Activated CD4-positive, alpha-beta memory T cell treated with anti-CD3 and anti-CD28 coated beads, Interleukin-2, amount 10 ng/mL, durations not matched to agents 7 days and 5 days (primary cell): ENCODE measurements at regions not wholly inside any gene's neighbourhood (a gene's known extent, or its start where the extent isn't known, plus 50 kb on each side); places are given as distances from the start of the nearest gene placed in this dataset.

ENCODE experiments used
- CTCF ChIA-PET: fragments of 350-600 bp; sonication (Branson Sonifier 250); formaldehyde crosslinking; loops from one replicate; lab custom pipeline; 2021; ENCODE audit warnings: antibody characterized with exemption, inconsistent platforms; lab: Charles Lee
- POLR2A ChIA-PET: fragments of 350-600 bp; sonication (Branson Sonifier 250); formaldehyde crosslinking; loops from one replicate; lab custom pipeline; 2021; ENCODE audit warnings: antibody characterized with exemption; lab: Charles Lee
- DNase-seq: peaks from one replicate; pipeline ENCODE4 v3.0.0-alpha.2; 2020
- H3K27ac Mint-ChIP-seq: one replicate; pipeline ENCODE4 v1.8.0; 2021; ENCODE audit warnings: mild to moderate bottlenecking, mixed read lengths
- H3K27me3 Mint-ChIP-seq: one replicate; pipeline ENCODE4 v1.8.0; 2021; ENCODE audit warnings: mixed read lengths
- H3K36me3 Mint-ChIP-seq: one replicate; pipeline ENCODE4 v1.8.0; 2021; ENCODE audit warnings: low read depth, mixed read lengths
- H3K4me1 Mint-ChIP-seq: one replicate; pipeline ENCODE4 v1.8.0; 2021; ENCODE audit warnings: mixed read lengths
- H3K4me3 Mint-ChIP-seq: one replicate; pipeline ENCODE4 v1.8.0; 2021; ENCODE audit warnings: mild to moderate bottlenecking, mixed read lengths
- H3K9me3 Mint-ChIP-seq: one replicate; pipeline ENCODE4 v1.8.0; 2021; ENCODE audit warnings: mixed read lengths

- Mint-ChIP-seq H3K36me3 (no peaks in the 10 kb centered on the region), H3K27me3 (peaks cover 2% of the 10 kb centered on the region), H3K27ac (no peak overlapping the region), H3K4me1 (peaks cover 2% of the 10 kb centered on the region), H3K4me3 (no peak overlapping the region), H3K9me3 (no peaks in the 10 kb centered on the region)
- ChIA-PET CTCF (no interaction called here), POLR2A (no interaction called here)
- no peak for DNase-seq
Observed at GRCh38 chr4:159010563-159011260, 92.2 kb upstream of the RAPGEF2 start.

- Mint-ChIP-seq H3K27me3 (peaks cover 5% of the 10 kb centered on the region), H3K4me3 (no peak overlapping the region), H3K9me3 (no peaks in the 10 kb centered on the region), H3K27ac (no peak overlapping the region), H3K4me1 (no peaks in the 10 kb centered on the region), H3K36me3 (no peaks in the 10 kb centered on the region)
- DNase-seq: no peak
- CTCF ChIA-PET: interaction anchor here (0.8 to 0.9 kb wide), 2 partner anchors 14 to 77 kb away, joined by 3 read pairs; no protein-coding TSS in a partner anchor
- POLR2A ChIA-PET: no interaction called here
Observed at GRCh38 chr4:159012381-159012780, 90.5 kb upstream of the RAPGEF2 start.

GRCh38 chr4:159013692-159014091, 89.2 kb upstream of the RAPGEF2 start:
- Mint-ChIP-seq H3K4me1 (no peaks in the 10 kb centered on the region), H3K36me3 (no peaks in the 10 kb centered on the region), H3K9me3 (no peaks in the 10 kb centered on the region), H3K4me3 (no peak overlapping the region), H3K27me3 (peaks cover 6% of the 10 kb centered on the region), H3K27ac (no peak overlapping the region)
- no peak for DNase-seq
- ChIA-PET POLR2A (no interaction called here), CTCF (no interaction called here)

GRCh38 chr4:159014859-159015258, 88.0 kb upstream of the RAPGEF2 start:
- ChIA-PET CTCF (interaction anchor here (1.1 kb wide), 1 partner anchor 12 kb away, joined by 3 read pairs; no protein-coding TSS in a partner anchor), POLR2A (no interaction called here)
- H3K36me3 Mint-ChIP-seq: no peaks in the 10 kb centered on the region
- no peak overlapping the region for H3K27ac Mint-ChIP-seq
- DNase-seq: no peak
- H3K9me3 Mint-ChIP-seq: no peaks in the 10 kb centered on the region
- H3K27me3 Mint-ChIP-seq: peaks cover 11% of the 10 kb centered on the region
- H3K4me1 Mint-ChIP-seq: no peaks in the 10 kb centered on the region
- no peak overlapping the region for H3K4me3 Mint-ChIP-seq

- ChIA-PET POLR2A (no interaction called here), CTCF (no interaction called here)
- Mint-ChIP-seq H3K27ac (no peak overlapping the region), H3K9me3 (no peaks in the 10 kb centered on the region), H3K4me3 (no peak overlapping the region), H3K4me1 (no peaks in the 10 kb centered on the region), H3K27me3 (peaks cover 11% of the 10 kb centered on the region), H3K36me3 (no peaks in the 10 kb centered on the region)
- DNase-seq: no peak
Observed at GRCh38 chr4:159015841-159016240, 87.0 kb upstream of the RAPGEF2 start.

- no peaks in the 10 kb centered on the region for H3K4me1 Mint-ChIP-seq
- H3K27me3 Mint-ChIP-seq: peaks cover 11% of the 10 kb centered on the region
- DNase-seq: no peak
- no peaks in the 10 kb centered on the region for H3K36me3 Mint-ChIP-seq
- ChIA-PET POLR2A (no interaction called here), CTCF (no interaction called here)
- H3K9me3 Mint-ChIP-seq: no peaks in the 10 kb centered on the region
- H3K27ac Mint-ChIP-seq: no peak overlapping the region
- H3K4me3 Mint-ChIP-seq: no peak overlapping the region
Observed at GRCh38 chr4:159016593-159017024, 86.3 kb upstream of the RAPGEF2 start.

- Mint-ChIP-seq H3K4me1 (no peaks in the 10 kb centered on the region), H3K27ac (no peak overlapping the region), H3K9me3 (no peaks in the 10 kb centered on the region), H3K4me3 (no peak overlapping the region), H3K27me3 (peaks cover 11% of the 10 kb centered on the region), H3K36me3 (no peaks in the 10 kb centered on the region)
- ChIA-PET CTCF (interaction anchor here (1.6 kb wide), 1 partner anchor 9 kb away, joined by 4 read pairs; no protein-coding TSS in a partner anchor), POLR2A (interaction anchor here (0.6 kb wide), 1 partner anchor 449 kb away, joined by 3 read pairs; no protein-coding TSS in a partner anchor)
- no peak for DNase-seq
Observed at GRCh38 chr4:159017323-159018026, 85.4 kb upstream of the RAPGEF2 start.

- no peaks in the 10 kb centered on the region for H3K36me3 Mint-ChIP-seq
- H3K27ac Mint-ChIP-seq: no peak overlapping the region
- DNase-seq: no peak
- peaks cover 11% of the 10 kb centered on the region for H3K27me3 Mint-ChIP-seq
- H3K9me3 Mint-ChIP-seq: no peaks in the 10 kb centered on the region
- ChIA-PET CTCF (interaction anchor here (1.6 kb wide), 1 partner anchor 8 kb away, joined by 4 read pairs; no protein-coding TSS in a partner anchor), POLR2A (interaction anchor here (0.6 kb wide), 1 partner anchor 449 kb away, joined by 3 read pairs; no protein-coding TSS in a partner anchor)
- no peak overlapping the region for H3K4me3 Mint-ChIP-seq
- H3K4me1 Mint-ChIP-seq: no peaks in the 10 kb centered on the region
Observed at GRCh38 chr4:159018062-159018629, 84.7 kb upstream of the RAPGEF2 start.

- Mint-ChIP-seq H3K27ac (no peak overlapping the region), H3K4me1 (no peaks in the 10 kb centered on the region), H3K9me3 (no peaks in the 10 kb centered on the region), H3K27me3 (peaks cover 9% of the 10 kb centered on the region), H3K4me3 (no peak overlapping the region), H3K36me3 (no peaks in the 10 kb centered on the region)
- ChIA-PET POLR2A (no interaction called here), CTCF (no interaction called here)
- DNase-seq: no peak
Observed at GRCh38 chr4:159019356-159019755, 83.5 kb upstream of the RAPGEF2 start.

GRCh38 chr4:159021597-159022385, 81.1 kb upstream of the RAPGEF2 start:
- Mint-ChIP-seq H3K4me3 (no peak overlapping the region), H3K4me1 (no peaks in the 10 kb centered on the region), H3K36me3 (no peaks in the 10 kb centered on the region), H3K27me3 (peaks cover 9% of the 10 kb centered on the region), H3K9me3 (no peaks in the 10 kb centered on the region), H3K27ac (no peak overlapping the region)
- ChIA-PET CTCF (no interaction called here), POLR2A (no interaction called here)
- no peak for DNase-seq

GRCh38 chr4:159023741-159024140, 79.1 kb upstream of the RAPGEF2 start:
- DNase-seq: no peak
- Mint-ChIP-seq H3K9me3 (no peaks in the 10 kb centered on the region), H3K27me3 (peaks cover 5% of the 10 kb centered on the region), H3K4me1 (no peaks in the 10 kb centered on the region), H3K36me3 (no peaks in the 10 kb centered on the region), H3K27ac (no peak overlapping the region), H3K4me3 (no peak overlapping the region)
- POLR2A ChIA-PET: no interaction called here
- CTCF ChIA-PET: no interaction called here

GRCh38 chr4:159024266-159024665, 78.6 kb upstream of the RAPGEF2 start:
- Mint-ChIP-seq H3K27ac (no peak overlapping the region), H3K4me3 (no peak overlapping the region), H3K27me3 (peaks cover 5% of the 10 kb centered on the region), H3K4me1 (no peaks in the 10 kb centered on the region), H3K9me3 (no peaks in the 10 kb centered on the region), H3K36me3 (no peaks in the 10 kb centered on the region)
- DNase-seq: no peak
- ChIA-PET CTCF (no interaction called here), POLR2A (no interaction called here)

- no peak for DNase-seq
- no peaks in the 10 kb centered on the region for H3K4me1 Mint-ChIP-seq
- H3K27me3 Mint-ChIP-seq: no peaks in the 10 kb centered on the region
- no peaks in the 10 kb centered on the region for H3K36me3 Mint-ChIP-seq
- no peak overlapping the region for H3K27ac Mint-ChIP-seq
- POLR2A ChIA-PET: no interaction called here
- no peak overlapping the region for H3K4me3 Mint-ChIP-seq
- no peaks in the 10 kb centered on the region for H3K9me3 Mint-ChIP-seq
- CTCF ChIA-PET: no interaction called here
Observed at GRCh38 chr4:159024828-159025227, 78.1 kb upstream of the RAPGEF2 start.
